PC-3 (cell line): ENCODE measurements at regions not wholly inside any gene's neighbourhood (a gene's known extent, or its start where the extent isn't known, plus 50 kb on each side); places are given as distances from the start of the nearest gene placed in this dataset.

Experiments
- ATAC-seq: fragments of 200-7000 bp; cut with Tn5 transposase; 2 replicates; pipeline ENCODE4 v1.9.1; 2020; ENCODE audit warnings: mild to moderate bottlenecking, moderate library complexity
- BruUV-seq: library from RNA; stranded (reverse); fragments of 400-500 nt; replicated peaks from 2 replicates; lab custom pipeline; 2021; lab: Mats Ljungman, UMichigan
- CTCF ChIA-PET: fragments of 300-600 bp; sonication (Branson Sonifier 250); formaldehyde crosslinking; loops from one replicate; lab custom pipeline; 2022; ENCODE audit warnings: antibody characterized with exemption; lab: Charles Lee
- POLR2A ChIA-PET: fragments of 300-600 bp; sonication (Branson Sonifier 250); formaldehyde crosslinking; loops from one replicate; lab custom pipeline; 2022; ENCODE audit warnings: antibody characterized with exemption; ENCODE audit not compliant: unreplicated experiment; lab: Charles Lee
- DNase-seq: peaks from one replicate; pipeline ENCODE4 v3.0.0-alpha.2; 2015
- H2AFZ ChIP-seq: fragments of 300-600 bp; sonication (generic); 2 replicates; pipeline ENCODE4 v1.6.0; 2016; ENCODE audit warnings: antibody characterized with exemption, low read length
- H3F3A ChIP-seq: fragments of 300-600 bp; sonication (generic); one replicate; pipeline ENCODE4 v1.6.0; 2017; ENCODE audit warnings: antibody characterized with exemption, low read length, control low read depth, mild to moderate bottlenecking; ENCODE audit not compliant: unreplicated experiment
- H3K27ac ChIP-seq: fragments of 300-600 bp; sonication (generic); 2 replicates; pipeline ENCODE4 v1.5.1; 2016; ENCODE audit warnings: mild to moderate bottlenecking, low read length
- H3K27me3 ChIP-seq: fragments of 300-600 bp; sonication (generic); 2 replicates; pipeline ENCODE4 v1.6.1; 2016; ENCODE audit warnings: low read length, mixed read lengths
- H3K36me3 ChIP-seq: fragments of 300-600 bp; sonication (generic); 2 replicates; pipeline ENCODE4 v1.6.1; 2016; ENCODE audit warnings: low read depth, mixed run types, low read length, mixed read lengths
- H3K4me1 ChIP-seq: fragments of 300-600 bp; sonication (generic); 2 replicates; pipeline ENCODE4 v1.5.1; 2016; ENCODE audit warnings: low read length; ENCODE audit not compliant: insufficient read depth
- H3K4me2 ChIP-seq: fragments of 300-600 bp; sonication (generic); 2 replicates; pipeline ENCODE4 v1.6.0; 2016; ENCODE audit warnings: low read length
- H3K4me3 ChIP-seq: fragments of 300-600 bp; sonication (generic); 2 replicates; pipeline ENCODE4 v1.5.1; 2016; ENCODE audit warnings: mild to moderate bottlenecking, low read length, mixed read lengths
- H3K79me2 ChIP-seq: fragments of 300-600 bp; sonication (generic); 2 replicates; pipeline ENCODE4 v1.6.1; 2017; ENCODE audit warnings: low read length, mixed read lengths
- H3K9ac ChIP-seq: fragments of 300-600 bp; sonication (generic); 2 replicates; pipeline ENCODE4 v1.6.0; 2016; ENCODE audit warnings: mild to moderate bottlenecking, low read length
- H3K9me2 ChIP-seq: fragments of 300-600 bp; sonication (generic); replicated peaks from 2 replicates; pipeline ENCODE4 v1.6.1; 2016; ENCODE audit warnings: mixed run types, low read length, mixed read lengths
- H3K9me3 ChIP-seq: fragments of 300-600 bp; sonication (generic); 2 replicates; pipeline ENCODE4 v1.6.1; 2016; ENCODE audit warnings: low read length, mixed read lengths
- H4K20me1 ChIP-seq: fragments of 300-600 bp; sonication (generic); 2 replicates; pipeline ENCODE4 v1.6.1; 2016; ENCODE audit warnings: low read length, mixed read lengths
- CTCF ChIP-seq: fragments of 300-600 bp; sonication (generic); conservative IDR thresholded peaks from 2 replicates; pipeline ENCODE4 v1.5.1; 2017; ENCODE audit warnings: antibody characterized with exemption, low read depth, mild to moderate bottlenecking, low read length
- EZH2 ChIP-seq: fragments of 300-600 bp; sonication (generic); IDR thresholded peaks from one replicate; pipeline ENCODE4 v1.6.1; 2017; ENCODE audit warnings: antibody characterized with exemption, mild to moderate bottlenecking, low read length; ENCODE audit not compliant: unreplicated experiment
- EZH2phosphoT487 ChIP-seq: fragments of 300-600 bp; sonication (generic); IDR thresholded peaks from 2 replicates; pipeline ENCODE4 v1.6.1; 2018; ENCODE audit warnings: mild to moderate bottlenecking, antibody characterized with exemption, low read length, borderline replicate concordance
- intact Hi-C: fragments of 100-400 bp; cut with micrococcal nuclease; formaldehyde crosslinking; loops from 2 replicates; pipeline ENCODE4 v1.9.0; 2023

DNA sequence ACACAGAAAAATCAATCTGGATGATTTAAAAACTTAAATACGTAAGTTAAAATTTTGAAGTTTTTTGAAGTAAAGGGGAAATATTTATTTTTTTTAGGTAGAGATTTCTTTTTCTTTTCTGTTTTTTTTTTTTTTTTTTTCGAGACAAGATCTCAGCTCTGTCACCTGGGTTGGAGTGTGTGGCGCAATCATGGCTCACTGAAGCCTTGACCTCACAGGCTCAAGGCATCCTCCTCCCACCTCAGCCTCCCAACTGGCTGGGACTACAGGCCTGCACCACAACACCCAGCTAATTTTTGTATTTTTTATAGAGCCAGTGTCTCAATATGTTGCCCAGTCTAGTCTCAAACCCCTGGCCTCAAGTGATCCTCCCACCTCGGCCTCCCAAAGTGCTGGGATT is 120.4 kb upstream of the CLDN10 start:
- no peak overlapping the region for H3K27ac ChIP-seq
- ChIA-PET CTCF (no interaction called here), POLR2A (no interaction called here)
- DNase-seq (no peak), ATAC-seq (no peak)
- no peaks in the 10 kb centered on the region for H3K36me3 ChIP-seq
- no peaks in the 10 kb centered on the region for H3K4me1 ChIP-seq
- H3K9me3 ChIP-seq: no peaks in the 10 kb centered on the region
- BruUV-seq: no TSS peak
- no peak overlapping the region for H2AFZ ChIP-seq
- H3K79me2 ChIP-seq: no peaks in the 10 kb centered on the region
- H3K9ac ChIP-seq: no peak overlapping the region
- no peak overlapping the region for H3K4me3 ChIP-seq
- H3K9me2 ChIP-seq: no peaks in the 10 kb centered on the region
- intact Hi-C loops: no loop called here
- no peak overlapping the region for H3K4me2 ChIP-seq
- no peaks in the 10 kb centered on the region for H3F3A ChIP-seq
- no peaks in the 10 kb centered on the region for H3K27me3 ChIP-seq
- H4K20me1 ChIP-seq: no peaks in the 10 kb centered on the region
- TF ChIP-seq CTCF: no peak
- TF ChIP-seq EZH2phosphoT487: no peak
- TF ChIP-seq EZH2: no peak

DNA sequence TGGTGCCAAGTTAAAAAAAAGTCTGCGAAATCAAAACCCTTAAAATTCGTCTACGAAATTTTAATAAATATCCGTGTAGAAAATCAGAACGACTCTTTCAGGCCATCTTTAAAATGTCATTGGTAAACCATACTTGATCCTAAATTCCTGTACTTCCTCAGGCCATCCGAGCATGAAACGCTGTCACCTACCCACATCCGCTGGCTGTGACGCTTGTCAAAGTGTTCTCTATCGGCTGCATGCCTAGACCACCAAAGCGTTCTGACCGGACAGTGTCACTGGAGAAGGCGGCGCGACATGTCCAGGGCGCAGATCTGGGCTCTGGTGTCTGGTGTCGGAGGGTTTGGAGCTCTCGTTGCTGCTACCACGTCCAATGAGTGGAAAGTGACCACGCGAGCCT is 119.0 kb upstream of the CLDN10 start:
- DNase-seq: no peak
- ChIA-PET POLR2A (no interaction called here), CTCF (no interaction called here)
- ATAC-seq: no peak
- H3K9me2 ChIP-seq: no peaks in the 10 kb centered on the region
- no peaks in the 10 kb centered on the region for H3K9me3 ChIP-seq
- BruUV-seq: no TSS peak
- H4K20me1 ChIP-seq: no peaks in the 10 kb centered on the region
- H3F3A ChIP-seq: no peaks in the 10 kb centered on the region
- H3K27ac ChIP-seq: no peak overlapping the region
- no peak for TF ChIP-seq EZH2phosphoT487
- TF ChIP-seq CTCF: no peak
- TF ChIP-seq EZH2: no peak
- H3K27me3 ChIP-seq: no peaks in the 10 kb centered on the region
- H3K4me3 ChIP-seq: no peak overlapping the region
- H2AFZ ChIP-seq: no peak overlapping the region
- no peaks in the 10 kb centered on the region for H3K79me2 ChIP-seq
- intact Hi-C loops: no loop called here
- no peaks in the 10 kb centered on the region for H3K36me3 ChIP-seq
- H3K4me2 ChIP-seq: no peak overlapping the region
- H3K4me1 ChIP-seq: no peaks in the 10 kb centered on the region
- no peak overlapping the region for H3K9ac ChIP-seq

DNA sequence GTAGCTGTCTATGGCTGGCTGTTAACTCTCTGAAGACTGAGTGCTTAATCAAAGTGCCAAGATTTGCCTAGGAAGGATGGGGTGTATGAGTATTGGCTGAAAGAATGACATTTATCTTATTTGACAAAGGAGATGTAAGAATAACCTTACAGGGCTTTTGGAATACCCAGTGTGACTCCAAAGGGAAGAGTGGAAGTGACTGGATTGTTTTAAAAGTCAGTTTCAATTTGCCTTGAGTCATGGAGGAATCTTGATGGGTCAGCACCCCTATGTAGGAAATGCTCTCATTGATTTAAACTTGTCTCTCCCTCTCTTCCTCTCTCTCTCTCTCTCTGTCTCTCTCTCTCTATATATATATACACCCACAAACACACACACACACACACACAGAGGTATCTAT is 118.4 kb upstream of the CLDN10 start:
- H3F3A ChIP-seq: no peaks in the 10 kb centered on the region
- no peaks in the 10 kb centered on the region for H3K4me1 ChIP-seq
- H3K4me2 ChIP-seq: no peak overlapping the region
- ATAC-seq: no peak
- H3K9me2 ChIP-seq: no peaks in the 10 kb centered on the region
- no TSS peak for BruUV-seq
- H3K79me2 ChIP-seq: no peaks in the 10 kb centered on the region
- TF ChIP-seq EZH2: no peak
- no peak for TF ChIP-seq EZH2phosphoT487
- TF ChIP-seq CTCF: no peak
- H3K4me3 ChIP-seq: no peak overlapping the region
- CTCF ChIA-PET: no interaction called here
- no peaks in the 10 kb centered on the region for H3K36me3 ChIP-seq
- no peaks in the 10 kb centered on the region for H3K27me3 ChIP-seq
- H3K9ac ChIP-seq: no peak overlapping the region
- no peaks in the 10 kb centered on the region for H3K9me3 ChIP-seq
- H2AFZ ChIP-seq: no peak overlapping the region
- DNase-seq: no peak
- POLR2A ChIA-PET: no interaction called here
- no peak overlapping the region for H3K27ac ChIP-seq
- intact Hi-C loops: no loop called here
- H4K20me1 ChIP-seq: no peaks in the 10 kb centered on the region
